HepG2 (cell line): ENCODE measurements at regions not wholly inside any gene's neighbourhood (a gene's known extent, or its start where the extent isn't known, plus 50 kb on each side); places are given as distances from the start of the nearest gene placed in this dataset.

ENCODE experiments used
- FOXP1 ChIP-seq, 2 experiments: fragments of 450-650 bp in 1 of 2; IDR thresholded peaks; 2 replicates each; pipeline ENCODE4 v1.6.1; 2017 to 2018; ENCODE audit warnings: antibody characterized with exemption in 1 of 2
- GLI4 ChIP-seq: sonication (generic); formaldehyde crosslinking; IDR thresholded peaks from 2 replicates; pipeline ENCODE4 v1.5.1; 2020; ENCODE audit warnings: missing genetic modification reagents, mild to moderate bottlenecking, moderate library complexity, borderline replicate concordance
- HNF4A ChIP-seq: sonication (generic); formaldehyde crosslinking; IDR thresholded peaks from 2 replicates; pipeline ENCODE4 v1.4.0; 2020; ENCODE audit warnings: missing genetic modification reagents
- HNRNPLL ChIP-seq: fragments of 200-400 bp; formaldehyde crosslinking; IDR thresholded peaks from 2 replicates; pipeline ENCODE4 v1.6.1; 2017; ENCODE audit warnings: mild to moderate bottlenecking, low read depth, low read length; ENCODE audit not compliant: poor library complexity, severe bottlenecking
- NFATC3 ChIP-seq: sonication (generic); formaldehyde crosslinking; IDR thresholded peaks from 2 replicates; pipeline ENCODE4 v1.5.1; 2020; ENCODE audit warnings: mild to moderate bottlenecking, missing genetic modification reagents
- SOX6 ChIP-seq, 2 experiments: fragments of 450-650 bp in 1 of 2; sonication (generic) in 1 of 2; formaldehyde crosslinking in 1 of 2; IDR thresholded peaks; 2 replicates each; pipeline versions ENCODE4 v1.4.0 to v1.6.1; 2017 to 2020; ENCODE audit warnings: antibody characterized with exemption in 1 of 2, mild to moderate bottlenecking in 1 of 2, missing genetic modification reagents in 1 of 2
- SRSF4 ChIP-seq: fragments of 200-400 bp; formaldehyde crosslinking; IDR thresholded peaks from one replicate; pipeline ENCODE4 v1.6.1; 2018; ENCODE audit warnings: mild to moderate bottlenecking, low read depth, low read length, moderate library complexity; ENCODE audit not compliant: poor library complexity, severe bottlenecking
- SRSF9 ChIP-seq: fragments of 200-400 bp; formaldehyde crosslinking; IDR thresholded peaks from 2 replicates; pipeline ENCODE4 v1.6.1; 2018; ENCODE audit warnings: borderline replicate concordance, mild to moderate bottlenecking, low read depth, low read length; ENCODE audit not compliant: insufficient read depth, poor library complexity, severe bottlenecking
- SRY ChIP-seq: sonication (generic); formaldehyde crosslinking; IDR thresholded peaks from 2 replicates; pipeline ENCODE4 v1.8.0; 2022; ENCODE audit warnings: mild to moderate bottlenecking, missing genetic modification reagents
- XBP1 ChIP-seq: sonication (generic); formaldehyde crosslinking; IDR thresholded peaks from 2 replicates; pipeline ENCODE4 v1.5.0; 2020; ENCODE audit warnings: missing genetic modification reagents
- ZMYM4 ChIP-seq: sonication (generic); formaldehyde crosslinking; IDR thresholded peaks from 2 replicates; pipeline ENCODE4 v1.8.1; 2023; ENCODE audit warnings: mild to moderate bottlenecking, missing genetic modification reagents
- ZNF235 ChIP-seq: sonication (generic); formaldehyde crosslinking; IDR thresholded peaks from 2 replicates; pipeline ENCODE4 v1.8.1; 2023; ENCODE audit warnings: mild to moderate bottlenecking, missing genetic modification reagents, borderline replicate concordance
- ZNF317 ChIP-seq: sonication (generic); formaldehyde crosslinking; IDR thresholded peaks from 2 replicates; pipeline ENCODE4 v1.5.0; 2020; ENCODE audit warnings: mild to moderate bottlenecking, missing genetic modification reagents
- ZNF530 ChIP-seq: sonication (generic); formaldehyde crosslinking; IDR thresholded peaks from 2 replicates; pipeline ENCODE4 v1.5.0; 2020; ENCODE audit warnings: low read depth, mild to moderate bottlenecking, missing genetic modification reagents
- ZNF740 ChIP-seq: sonication (generic); formaldehyde crosslinking; IDR thresholded peaks from 2 replicates; pipeline ENCODE4 v1.4.0; 2020; ENCODE audit warnings: missing genetic modification reagents
- ZNF747 ChIP-seq: sonication (generic); formaldehyde crosslinking; IDR thresholded peaks from 2 replicates; pipeline ENCODE4 v1.8.1; 2023; ENCODE audit warnings: missing genetic modification reagents, mild to moderate bottlenecking, borderline replicate concordance
- ZNF788 ChIP-seq: sonication (generic); formaldehyde crosslinking; IDR thresholded peaks from 2 replicates; pipeline ENCODE4 v1.5.0; 2020; ENCODE audit warnings: mild to moderate bottlenecking, missing genetic modification reagents, borderline replicate concordance

- no peak for TF ChIP-seq ZNF235 (CRISPR knock-in tag)
- TF ChIP-seq NFATC3 (CRISPR knock-in tag) = no peak
- TF ChIP-seq ZNF788 (CRISPR knock-in tag) = no peak
- no peak for TF ChIP-seq XBP1
- TF ChIP-seq FOXP1 (IDR thresholded peaks at IDR 0.05) = no peak
- peak; percentile 13; the same call in 1 of the 2 replicates for TF ChIP-seq FOXP1 (CRISPR knock-in tag; IDR thresholded peaks at IDR 0.05)
- TF ChIP-seq SRSF4 = no peak
- no peak for TF ChIP-seq ZNF740
- TF ChIP-seq HNF4A (CRISPR knock-in tag) = peak; percentile 24; the same call in 1 of the 2 replicates
- TF ChIP-seq ZMYM4 (CRISPR knock-in tag) = no peak
- TF ChIP-seq ZNF530 (CRISPR knock-in tag) = no peak
- TF ChIP-seq ZNF747 (CRISPR knock-in tag) = no peak
- TF ChIP-seq ZNF317 = no peak
- no peak for TF ChIP-seq HNRNPLL
- TF ChIP-seq SRSF9 = no peak
- TF ChIP-seq GLI4 (CRISPR knock-in tag) = no peak
- no peak for TF ChIP-seq SOX6 (IDR thresholded peaks at IDR 0.05)
- 0 out of 2 replicates have a peak, but pooled peaks have one; percentile 10 for TF ChIP-seq SOX6 (CRISPR knock-in tag; IDR thresholded peaks at IDR 0.05)
- TF ChIP-seq SRY = no peak
Measured at GRCh38 chr6:82114748-82115147, 132.8 kb downstream of the IBTK start (continued).
